Fibroblast of skin of right quadriceps (primary cell): ENCODE measurements at regions not wholly inside any gene's neighbourhood (a gene's known extent, or its start where the extent isn't known, plus 50 kb on each side); places are given as distances from the start of the nearest gene placed in this dataset.
"Not testable (repeated sequence)": the region's sequence is repeated elsewhere in the genome, so short reads cannot be mapped to it uniquely, and the experiment has no call there.

Experiments used
- DNase-seq: peaks from one replicate; pipeline ENCODE4 v3.0.0-alpha.2; 2013

GRCh38 chr20:41783423-41784208 is 165.4 kb upstream of the CHD6 start:
- DNase-seq = no peak

DNA sequence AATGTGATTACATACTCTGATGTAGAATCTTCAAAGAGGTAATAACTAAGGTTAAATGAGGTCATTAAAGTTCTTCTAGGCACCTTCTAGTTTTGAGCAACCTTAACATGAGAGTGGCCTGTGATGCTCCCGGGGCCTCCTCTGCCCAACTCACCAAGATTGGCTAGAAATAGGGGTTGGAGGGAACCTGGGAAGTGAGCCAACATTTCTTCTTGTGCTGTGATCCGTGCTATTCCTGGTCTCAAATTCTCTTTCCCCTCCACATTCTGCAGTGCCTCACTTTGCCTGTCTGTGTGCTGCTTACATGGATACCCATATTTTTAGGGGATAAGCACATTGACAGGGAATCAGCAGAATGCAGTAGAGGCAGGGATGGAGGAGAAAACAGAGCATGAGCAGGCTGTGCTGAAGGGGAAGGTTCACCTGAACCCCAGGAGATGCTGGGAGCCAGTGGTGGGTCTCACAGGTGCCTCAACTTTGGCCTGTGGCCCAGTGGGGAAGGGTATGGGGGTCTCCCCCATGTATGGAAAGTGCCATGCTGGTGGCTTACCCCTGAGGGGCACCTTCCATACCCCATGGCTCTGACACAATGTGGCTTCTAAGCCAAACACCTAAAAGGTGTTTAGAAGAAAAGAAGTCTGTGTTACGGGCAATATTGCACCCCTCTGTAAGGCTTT is 164.7 kb upstream of the CHD6 start:
- DNase-seq = no peak

- DNase-seq = no peak
Observed at GRCh38 chr20:41782255-41782654, 164.1 kb upstream of the CHD6 start.

DNA sequence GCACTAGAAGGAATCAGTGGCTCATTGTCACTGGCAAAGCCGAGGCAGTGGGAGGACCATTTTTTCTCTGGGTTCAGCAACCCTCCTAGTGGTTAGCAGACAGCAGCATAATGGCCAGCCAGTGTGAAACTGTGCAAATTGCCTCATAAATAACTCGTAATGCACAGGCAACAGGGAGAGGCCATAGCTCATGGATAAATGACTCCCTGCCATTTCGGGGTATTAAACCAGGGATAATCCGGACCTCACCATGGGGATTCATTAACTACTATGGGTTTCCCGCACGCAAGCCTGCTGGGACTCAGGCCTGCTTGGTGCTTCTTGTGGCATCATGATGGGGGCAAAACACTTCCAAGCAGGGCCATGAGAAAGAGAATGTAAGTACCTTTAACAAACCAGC is 158.2 kb upstream of the CHD6 start:
- no peak for DNase-seq

- no peak for DNase-seq
Observed at GRCh38 chr20:41774291-41774690, 156.1 kb upstream of the CHD6 start.

GRCh38 chr20:41770965-41771364 is 152.8 kb upstream of the CHD6 start:
- DNase-seq = no peak

DNA sequence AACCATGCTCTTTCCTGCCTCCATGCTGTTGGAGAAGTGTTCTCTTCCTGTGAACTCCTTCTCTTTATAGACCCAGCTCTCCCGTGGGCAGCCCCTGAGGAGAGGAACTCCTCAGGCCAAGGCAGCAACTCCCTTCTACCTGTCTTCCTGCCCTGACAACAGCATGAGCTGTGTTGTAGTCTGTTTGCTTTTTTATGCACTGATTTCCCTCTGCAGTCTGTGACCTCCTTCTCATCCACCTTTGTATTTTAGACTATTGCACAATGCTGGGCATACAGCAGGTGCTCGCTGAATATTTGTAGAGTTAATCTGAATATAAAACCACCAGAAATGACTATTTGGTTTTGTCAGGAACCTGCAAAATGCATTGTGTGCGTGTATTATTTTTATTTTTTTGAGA is 152.2 kb upstream of the CHD6 start:
- no peak for DNase-seq

GRCh38 chr20:41769592-41770018 is 151.4 kb upstream of the CHD6 start:
- no peak for DNase-seq

DNA sequence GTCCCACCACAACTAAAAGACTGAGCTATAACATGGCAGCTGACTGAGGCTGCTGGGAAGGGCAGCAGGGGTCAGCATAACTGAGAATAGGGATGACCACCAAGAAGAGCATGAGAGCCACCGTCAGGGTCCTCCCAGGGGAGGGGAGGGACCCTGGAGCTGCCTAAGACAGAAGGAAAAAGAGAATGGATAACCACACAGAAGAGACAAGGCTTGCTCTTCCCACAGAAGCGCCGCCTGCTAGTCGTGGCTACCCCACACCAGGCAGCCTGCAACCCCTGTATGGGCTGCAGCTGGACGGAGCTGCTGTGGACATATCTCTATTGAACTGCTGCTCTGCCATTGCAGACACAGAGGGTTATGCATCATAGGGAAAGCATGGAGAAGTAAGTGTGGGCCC is 132.0 kb upstream of the CHD6 start:
- no peak for DNase-seq

GRCh38 chr20:41748756-41749582 is 130.8 kb upstream of the CHD6 start:
- DNase-seq = no peak

DNA sequence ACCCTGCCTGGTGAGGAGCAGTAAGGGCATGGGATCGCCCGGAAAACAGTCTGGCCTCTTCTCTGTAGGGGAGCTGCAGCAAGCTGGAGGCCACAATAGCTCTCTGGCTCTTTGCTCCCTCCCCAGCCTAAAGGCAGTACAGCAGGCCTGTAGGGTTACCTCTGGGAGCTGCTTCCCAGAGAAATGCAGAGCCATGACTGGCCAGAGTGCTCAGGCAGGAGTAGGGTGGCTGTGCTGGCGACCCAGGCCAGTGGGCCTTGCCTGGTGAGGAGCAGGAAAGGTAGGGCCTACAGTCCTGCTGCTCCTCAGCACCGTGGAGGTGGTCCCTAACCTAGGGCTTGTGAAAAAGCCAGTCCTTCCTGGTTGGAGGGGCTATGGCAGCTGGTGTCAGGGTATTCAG is 129.9 kb upstream of the CHD6 start:
- no peak for DNase-seq

DNA sequence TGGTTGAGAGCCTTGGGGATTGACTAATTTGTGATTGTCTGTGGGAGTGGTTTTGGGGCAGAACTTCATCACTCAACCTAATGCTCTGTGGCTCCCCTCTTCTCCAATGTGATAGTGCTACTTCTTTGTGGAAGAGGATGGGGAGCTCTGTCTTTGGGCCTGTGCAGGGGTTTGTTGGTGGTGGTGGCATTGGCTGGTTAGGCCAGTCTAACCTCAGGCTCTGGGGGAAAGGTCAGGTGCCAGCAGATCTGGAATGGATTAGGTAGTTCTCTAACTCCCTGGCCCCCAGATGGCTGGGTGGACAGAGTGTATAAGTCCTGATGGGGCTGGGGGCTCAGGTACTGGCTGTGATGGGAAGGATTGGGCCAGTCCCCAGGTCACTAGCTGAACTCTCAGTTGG is 129.0 kb upstream of the CHD6 start:
- no peak for DNase-seq

DNA sequence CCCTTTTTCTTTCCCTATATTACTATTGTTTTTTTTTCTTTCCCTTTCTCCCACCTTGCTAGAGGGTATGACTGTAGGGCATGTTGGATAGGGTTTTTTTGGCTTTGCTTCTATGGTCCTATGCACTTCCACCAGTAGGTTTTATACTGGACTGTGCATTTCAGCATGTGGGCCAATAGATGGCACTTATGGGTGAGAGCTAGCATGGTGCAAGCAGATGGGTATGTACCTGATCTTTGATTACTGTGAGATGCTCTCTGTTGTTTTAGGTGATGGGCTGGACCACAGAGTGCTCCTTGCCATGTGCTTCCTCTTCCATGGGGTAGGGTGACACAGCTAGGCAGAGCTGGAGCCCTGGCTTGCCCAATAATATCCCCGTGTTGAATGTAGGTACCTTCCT is 128.5 kb upstream of the CHD6 start:
- DNase-seq = no peak

DNA sequence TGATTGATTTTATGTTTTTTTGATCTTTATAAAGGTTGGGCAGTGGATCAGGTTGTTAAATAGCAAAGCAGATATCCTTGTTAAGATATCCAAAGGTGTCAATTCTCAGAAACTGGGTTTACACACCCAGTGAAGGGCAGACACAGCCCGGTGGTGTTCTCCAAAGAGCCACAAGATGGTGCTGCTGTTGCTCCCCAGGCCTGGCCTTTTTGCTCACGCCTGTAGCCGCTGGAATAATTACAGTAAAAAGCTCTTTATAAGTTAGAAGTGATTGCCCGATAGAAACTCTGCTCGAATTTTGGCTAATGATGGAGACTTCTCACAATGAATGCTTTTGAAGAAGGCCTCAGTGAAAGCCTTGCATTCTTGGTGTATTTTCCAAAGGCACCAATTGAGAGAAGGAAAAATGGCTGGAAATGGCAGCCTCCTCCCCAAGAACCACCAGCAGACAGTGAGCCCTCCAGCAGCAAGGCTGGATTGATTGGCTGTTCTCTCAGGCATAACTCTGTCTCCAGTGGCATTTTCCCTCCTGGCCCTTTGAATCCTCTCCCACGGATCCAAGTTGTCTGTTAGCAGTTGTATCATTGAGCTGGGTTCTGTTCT is 120.5 kb upstream of the CHD6 start:
- DNase-seq = peak; percentile 24

DNA sequence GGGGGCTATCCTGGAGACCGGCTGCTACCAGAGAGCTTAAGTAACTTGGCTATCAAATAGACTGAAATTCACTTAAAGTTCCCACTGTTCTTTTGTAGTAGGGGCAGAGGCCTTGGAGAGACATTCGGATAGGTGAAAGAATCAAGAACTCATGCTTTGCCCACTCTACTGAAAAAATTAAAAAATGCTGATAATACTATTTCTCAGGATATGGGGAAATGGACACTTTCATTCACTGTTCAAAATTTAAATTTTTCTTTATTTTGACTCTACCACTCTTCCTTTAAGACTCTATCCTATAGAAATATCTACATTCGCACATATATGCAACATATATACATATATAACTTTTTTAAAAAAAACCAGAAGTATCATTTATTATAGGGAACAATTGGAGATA is 117.8 kb upstream of the CHD6 start:
- no peak for DNase-seq

GRCh38 chr20:41734506-41734945 is 116.3 kb upstream of the CHD6 start:
- DNase-seq = peak; percentile 28

GRCh38 chr20:41733151-41733550 is 115.0 kb upstream of the CHD6 start:
- peak; percentile 13 for DNase-seq

DNA sequence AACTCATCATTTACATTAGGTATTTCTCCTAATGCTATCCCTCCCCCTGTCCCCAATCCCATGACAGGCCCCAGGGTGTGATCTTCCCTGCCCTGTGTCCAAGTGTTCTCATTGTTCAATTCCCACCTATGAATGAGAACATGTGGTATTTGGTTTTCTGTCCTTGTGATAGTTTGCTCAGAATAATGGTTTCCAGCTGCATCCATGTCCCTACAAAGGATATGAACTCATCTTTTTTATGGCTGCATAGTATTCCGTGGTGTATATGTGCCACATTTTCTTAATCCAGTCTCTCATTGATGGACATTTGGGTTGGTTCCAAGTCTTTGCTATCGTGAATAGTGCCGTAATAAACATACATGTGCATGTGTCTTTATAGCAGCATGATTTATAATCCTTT is 113.0 kb upstream of the CHD6 start:
- not testable (repeated sequence) for DNase-seq

- not testable (repeated sequence) for DNase-seq
Observed at GRCh38 chr20:41727681-41728080, 109.5 kb upstream of the CHD6 start.

- no peak for DNase-seq
Observed at GRCh38 chr20:41726727-41727126, 108.5 kb upstream of the CHD6 start.

DNA sequence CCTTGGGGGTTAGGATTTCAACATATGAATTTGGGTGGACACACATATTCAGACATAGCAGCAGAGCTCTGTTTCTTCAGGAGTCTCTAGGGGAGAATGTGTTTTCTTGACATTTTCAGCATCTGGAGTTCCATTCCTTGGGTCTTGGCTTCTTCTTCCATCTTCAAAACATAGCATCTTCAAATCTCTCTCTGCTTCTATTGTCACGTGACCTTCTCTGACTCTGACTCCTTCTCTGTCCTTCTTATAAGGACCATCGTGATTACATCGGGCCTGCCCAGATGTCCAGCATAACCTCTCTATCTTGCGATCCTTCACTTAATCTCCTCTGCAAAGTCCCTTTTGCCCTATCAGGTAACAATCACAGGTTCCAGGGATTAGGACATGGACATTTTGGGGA is 101.0 kb upstream of the CHD6 start:
- DNase-seq = no peak

- DNase-seq = no peak
Observed at GRCh38 chr20:41717483-41717882, 99.3 kb upstream of the CHD6 start.

- DNase-seq = no peak
Observed at GRCh38 chr20:41716911-41717310, 98.7 kb upstream of the CHD6 start.
